HG02884 (cell line): ENCODE measurements at regions not wholly inside any gene's neighbourhood (a gene's known extent, or its start where the extent isn't known, plus 50 kb on each side); places are given as distances from the start of the nearest gene placed in this dataset.

ENCODE experiments used
- ATAC-seq: cut with Tn5 transposase; IDR thresholded peaks from one replicate; pipeline ENCODE4 v1.9.1; 2021; ENCODE audit warnings: mild to moderate bottlenecking, moderate library complexity; ENCODE audit not compliant: unreplicated experiment

DNA sequence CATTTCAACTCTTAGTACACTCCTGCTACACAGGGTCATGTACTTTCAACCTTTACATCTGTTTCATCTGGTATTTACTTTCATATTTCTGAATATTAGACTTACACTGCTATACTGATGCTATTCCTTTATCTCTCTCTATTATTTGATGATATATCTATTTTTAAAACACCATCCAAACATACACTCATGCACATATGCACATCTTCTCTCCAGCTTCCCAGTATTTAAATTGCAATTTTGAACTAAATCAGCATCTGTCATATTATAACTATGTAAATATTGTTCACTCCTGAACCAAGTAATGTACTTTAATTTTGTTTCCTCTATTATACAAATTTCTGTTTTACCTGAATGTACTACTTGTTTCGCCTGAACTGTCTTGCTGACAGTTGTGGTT, 293.6 kb upstream of the FLRT2 start:
- no peak for ATAC-seq

DNA sequence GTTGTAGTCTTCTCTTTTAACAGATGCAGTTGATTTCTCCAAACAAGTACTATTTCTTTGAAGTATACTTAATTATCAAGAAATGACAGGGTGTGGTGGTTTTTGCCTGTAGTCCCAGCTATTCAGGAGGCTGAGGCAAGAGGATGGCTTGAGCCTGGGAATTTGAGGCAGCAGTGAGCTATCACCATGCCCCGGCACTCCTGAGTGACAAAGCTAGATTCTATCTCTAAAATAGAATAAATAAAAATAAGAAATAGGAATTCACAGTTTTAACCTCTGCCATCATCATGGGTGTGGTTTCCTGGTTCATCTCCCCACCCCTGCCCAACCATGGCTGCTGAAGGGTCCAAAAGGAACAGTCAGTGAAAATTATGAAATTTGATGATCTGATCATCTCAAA, 290.2 kb upstream of the FLRT2 start:
- no peak for ATAC-seq

DNA sequence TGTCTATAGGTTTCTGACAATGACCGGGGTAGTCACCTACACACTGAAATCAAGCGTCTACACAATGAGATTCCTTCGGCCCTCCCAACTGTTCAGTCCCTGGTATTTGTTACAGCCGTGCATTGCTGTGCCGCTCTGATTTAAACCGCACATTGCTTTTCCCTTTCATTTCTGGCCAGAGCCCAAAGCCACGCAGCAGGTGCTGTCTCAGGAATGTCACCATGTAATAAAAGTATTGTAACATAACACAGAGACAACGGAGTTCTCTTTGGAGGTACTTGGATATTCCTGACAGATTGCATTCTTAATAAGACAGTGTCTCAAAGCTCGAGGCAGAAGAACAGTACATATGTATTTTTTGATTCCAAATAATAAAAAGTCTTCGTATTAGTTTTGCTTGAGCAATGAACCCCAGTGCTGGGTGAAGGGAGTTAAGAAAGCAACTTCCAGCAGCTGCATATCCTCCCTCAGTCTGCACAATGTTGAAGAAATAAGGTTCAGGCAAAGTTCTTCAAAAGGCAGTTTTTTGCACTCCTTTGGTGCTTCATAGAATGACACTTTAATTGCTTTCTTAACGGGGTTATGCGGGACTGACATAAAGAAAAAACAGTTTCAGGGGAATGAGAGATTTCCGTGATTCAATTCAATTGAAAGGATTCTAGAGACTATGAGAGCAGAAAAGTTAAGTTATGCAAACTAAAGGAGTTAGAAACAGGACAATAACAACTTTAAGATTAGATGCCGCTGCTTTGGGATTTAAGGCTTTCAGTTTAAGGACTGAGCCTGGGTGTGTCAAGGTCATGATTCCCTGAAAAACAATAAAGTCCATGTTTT, 288.7 kb upstream of the FLRT2 start:
- ATAC-seq, result no peak

GRCh38 chr14:85242666-85243065, 287.3 kb upstream of the FLRT2 start:
- no peak for ATAC-seq

GRCh38 chr14:85243321-85243720, 286.6 kb upstream of the FLRT2 start:
- ATAC-seq, result no peak

DNA sequence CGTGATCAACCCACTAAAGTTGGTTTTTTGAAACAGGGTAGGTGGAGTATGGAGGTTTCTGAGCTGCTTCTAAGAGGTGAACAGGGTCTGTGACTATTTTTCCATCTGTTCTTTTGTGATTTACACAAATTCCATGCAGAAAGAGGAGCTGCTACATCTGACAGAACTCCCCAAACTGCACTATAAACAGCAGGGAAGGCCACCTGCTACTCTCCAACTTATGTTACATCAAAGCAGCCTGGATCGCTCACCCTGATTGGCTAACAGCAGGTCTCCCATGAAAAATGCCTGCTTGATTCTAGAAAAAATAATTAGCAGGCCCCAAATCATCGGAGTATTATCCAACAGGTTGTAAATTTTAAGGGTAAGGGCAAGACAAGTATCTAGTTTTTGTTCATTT, 282.9 kb upstream of the FLRT2 start:
- ATAC-seq, result no peak

GRCh38 chr14:85248881-85249635, 280.9 kb upstream of the FLRT2 start:
- ATAC-seq, result no peak

- no peak for ATAC-seq
These were observed 279.3 kb upstream of the FLRT2 start for GRCh38 chr14:85250414-85251189.

DNA sequence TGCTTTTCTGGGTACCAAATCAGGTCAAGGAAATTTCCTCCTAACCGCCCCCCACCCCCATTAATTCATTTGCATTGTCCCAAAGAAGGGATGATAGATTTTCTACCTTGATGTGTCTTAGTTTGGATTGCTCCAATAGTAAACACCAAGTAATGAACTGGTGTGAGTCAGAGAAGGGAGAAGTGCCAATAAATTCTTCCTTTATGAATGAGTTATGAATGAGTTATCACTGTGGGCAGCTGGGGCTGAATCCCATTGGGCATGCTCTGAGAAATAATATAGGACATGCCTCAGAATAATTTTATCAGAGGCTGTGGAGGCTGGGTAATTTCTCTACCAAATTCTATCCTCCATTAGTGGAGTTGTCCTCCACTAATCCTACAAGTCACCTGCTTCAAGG, 277.9 kb upstream of the FLRT2 start:
- no peak for ATAC-seq

- ATAC-seq, result no peak
These were observed 275.2 kb upstream of the FLRT2 start for GRCh38 chr14:85254711-85255110.

GRCh38 chr14:85257287-85257686, 272.7 kb upstream of the FLRT2 start:
- ATAC-seq, result no peak

DNA sequence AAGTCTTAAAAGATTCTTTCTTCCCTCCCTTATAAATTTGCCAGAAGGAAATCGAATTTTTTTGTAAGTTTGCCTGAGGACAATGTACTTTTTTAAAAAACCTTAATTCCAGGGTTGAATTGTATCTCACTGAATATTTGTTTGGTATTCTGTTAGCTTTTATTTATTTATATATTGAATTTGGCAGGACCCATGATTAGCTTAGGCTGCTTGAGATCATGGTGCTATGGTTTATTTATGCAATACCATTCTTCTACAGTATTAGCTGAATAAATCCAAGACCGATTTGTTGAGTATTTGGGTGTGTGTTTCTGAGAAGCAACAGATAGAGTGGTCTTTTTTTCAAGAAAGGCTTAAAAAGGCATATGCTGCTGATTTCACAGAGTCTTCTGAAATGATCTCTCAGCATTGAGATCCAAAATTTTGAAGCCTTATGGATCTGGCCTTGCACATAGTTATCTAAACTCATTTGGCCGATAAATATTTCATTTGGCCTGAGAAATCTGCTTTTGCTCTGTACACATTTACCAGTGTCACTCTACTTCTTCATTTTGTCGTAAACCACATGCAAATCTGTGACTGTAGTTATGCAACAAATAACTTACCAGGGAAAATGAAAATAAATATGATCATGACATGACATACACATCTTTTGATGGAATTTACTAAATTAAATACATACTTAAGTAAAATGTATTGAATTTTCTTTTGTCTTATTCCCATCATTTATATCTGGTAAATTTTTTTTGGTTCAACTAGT, 265.8 kb upstream of the FLRT2 start:
- ATAC-seq, result no peak

DNA sequence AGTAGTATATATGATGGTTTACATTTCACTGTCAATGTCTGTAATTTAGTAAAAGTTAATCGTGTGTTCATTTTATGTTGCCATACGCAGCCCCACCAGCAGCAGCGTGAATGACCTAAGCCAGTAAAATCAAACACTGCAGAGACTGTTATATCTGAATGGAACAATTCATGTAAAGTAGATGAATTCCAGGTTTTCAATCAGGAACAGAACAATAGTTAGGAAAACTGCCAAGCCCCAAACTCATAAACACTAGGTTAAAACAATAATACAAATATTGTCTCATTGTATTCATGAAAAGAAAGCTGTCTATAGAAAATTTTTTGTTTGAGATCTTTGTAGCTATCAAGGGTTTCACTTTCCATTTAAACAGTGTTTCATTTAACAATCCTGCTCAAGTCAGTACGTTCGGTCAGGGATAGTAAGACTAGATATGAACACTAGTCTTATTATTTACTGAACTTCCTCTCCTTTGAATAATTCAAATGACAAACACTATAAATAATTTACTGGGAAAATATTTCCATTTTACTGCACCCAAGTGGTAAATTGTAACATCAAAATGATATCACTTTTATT, 256.8 kb upstream of the FLRT2 start:
- ATAC-seq, result no peak

DNA sequence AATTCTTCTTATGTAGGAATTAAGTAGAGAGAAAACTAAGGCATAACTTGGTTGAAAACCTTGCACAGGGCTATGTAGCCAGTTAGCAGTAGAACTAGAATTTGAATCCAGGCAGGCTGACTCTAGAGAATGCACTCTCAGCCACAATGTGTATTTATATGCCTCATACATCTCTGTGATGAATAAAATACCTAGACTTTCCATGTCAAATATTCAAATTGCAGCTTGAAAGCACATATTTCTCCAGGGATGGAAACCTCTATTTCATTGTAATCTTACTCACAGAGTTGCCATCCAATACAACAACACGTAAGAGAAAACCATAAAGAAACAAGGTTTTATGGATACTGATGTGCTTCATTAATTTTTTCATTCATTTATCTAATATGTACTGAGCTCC, 256.0 kb upstream of the FLRT2 start:
- ATAC-seq, result no peak

- ATAC-seq, result no peak
These were observed 253.6 kb upstream of the FLRT2 start for GRCh38 chr14:85276161-85276978.

DNA sequence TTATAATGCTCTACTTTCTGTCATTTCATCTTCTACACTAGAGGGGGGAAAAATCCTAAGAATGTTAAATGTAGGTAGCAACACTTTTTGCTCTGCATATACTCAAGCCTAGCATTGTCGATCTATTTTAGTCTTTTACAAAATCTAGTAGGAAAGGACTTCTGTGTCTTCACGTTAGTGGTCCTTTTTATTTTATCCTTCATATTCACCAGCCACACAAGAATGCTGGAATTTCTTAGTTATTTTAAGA, 253.0 kb upstream of the FLRT2 start:
- no peak for ATAC-seq

GRCh38 chr14:85279407-85279806, 250.5 kb upstream of the FLRT2 start:
- ATAC-seq, result no peak

GRCh38 chr14:85280074-85280473, 249.9 kb upstream of the FLRT2 start:
- ATAC-seq, result no peak

- ATAC-seq, result no peak
These were observed 248.0 kb upstream of the FLRT2 start for GRCh38 chr14:85281921-85282320.

DNA sequence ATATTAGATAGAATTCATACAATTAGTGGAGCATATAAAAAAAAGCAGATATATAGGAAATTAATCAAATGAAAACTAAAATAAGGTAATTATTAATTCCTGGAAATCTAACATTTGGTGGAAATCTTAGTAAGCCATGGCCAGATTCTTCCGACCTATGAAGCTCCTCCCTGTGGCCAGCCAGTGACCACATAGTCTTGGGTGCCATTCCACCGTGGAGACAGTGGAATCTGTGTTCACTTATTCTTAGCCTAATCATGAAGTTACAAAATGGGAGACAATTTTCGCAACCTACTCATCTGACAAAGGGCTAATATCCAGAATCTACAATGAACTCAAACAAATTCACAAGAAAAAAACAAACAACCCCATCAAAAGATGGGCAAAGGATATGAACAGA, 241.9 kb upstream of the FLRT2 start:
- no peak for ATAC-seq
